ENCODE measurements at regions not wholly inside any gene's neighbourhood (a gene's known extent, or its start where the extent isn't known, plus 50 kb on each side); places are given as distances from the start of the nearest gene placed in this dataset.

DNA sequence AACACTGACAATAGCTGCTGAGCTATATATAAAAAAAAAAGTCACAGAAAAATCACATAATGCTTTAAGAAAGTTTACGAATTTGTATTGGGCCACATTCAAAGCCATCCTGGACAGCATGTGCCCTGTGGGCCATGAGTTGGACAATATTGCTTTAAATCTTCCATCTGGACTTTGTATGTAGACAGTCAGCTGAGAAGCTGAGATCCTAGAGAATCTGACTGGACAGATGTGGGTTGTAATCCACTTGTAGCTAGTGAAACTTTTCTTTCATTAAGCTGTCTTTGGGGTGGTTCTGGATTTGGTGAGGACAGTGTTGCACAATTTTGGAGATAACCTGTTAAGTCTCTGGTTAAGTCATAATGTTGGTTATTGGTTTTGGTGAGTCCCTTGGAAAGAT, 824.5 kb downstream of the CCSER2 start:
- no peak for DNase-seq

DNA sequence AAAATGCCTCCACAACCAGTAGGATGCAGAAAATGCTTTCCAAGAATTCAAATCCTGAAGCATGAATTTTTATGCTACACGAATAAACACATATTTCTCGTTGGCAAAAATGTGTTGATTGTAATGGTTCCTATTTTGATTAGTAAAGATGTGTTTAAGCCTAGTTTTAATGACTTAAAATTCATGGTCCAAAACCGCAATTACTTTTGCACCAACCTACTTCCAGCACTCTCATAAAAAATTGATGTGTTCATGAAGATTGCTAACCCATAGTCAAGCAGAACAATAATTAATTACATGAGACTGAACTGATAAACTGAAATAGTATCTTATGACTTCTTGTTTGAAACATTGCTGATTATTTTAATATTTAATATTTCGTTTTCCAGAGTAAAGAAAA, 828.8 kb downstream of the CCSER2 start:
- no peak for DNase-seq

GRCh38 chr10:85168243-85168642, 839.9 kb downstream of the CCSER2 start:
- no peak for DNase-seq

DNA sequence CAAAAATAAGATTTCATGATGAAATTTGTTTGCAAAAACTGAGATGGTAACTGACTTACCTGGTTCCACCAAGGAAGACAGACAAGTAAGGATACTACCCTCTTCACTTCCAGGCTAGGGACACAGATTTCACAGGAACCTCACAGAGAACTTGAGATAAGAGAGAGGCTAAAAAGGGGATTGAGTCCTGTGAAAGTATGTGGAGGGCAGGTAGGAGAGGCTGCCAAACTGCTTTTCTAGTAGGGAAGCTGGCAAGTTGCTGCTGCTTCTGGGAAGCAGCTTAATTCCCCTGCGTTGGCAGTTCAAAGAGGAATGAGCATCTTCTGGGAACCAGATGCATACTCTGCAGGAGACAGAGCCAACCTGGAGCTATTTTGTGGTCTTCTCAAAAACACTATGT, 841.6 kb downstream of the CCSER2 start:
- no peak for DNase-seq

DNA sequence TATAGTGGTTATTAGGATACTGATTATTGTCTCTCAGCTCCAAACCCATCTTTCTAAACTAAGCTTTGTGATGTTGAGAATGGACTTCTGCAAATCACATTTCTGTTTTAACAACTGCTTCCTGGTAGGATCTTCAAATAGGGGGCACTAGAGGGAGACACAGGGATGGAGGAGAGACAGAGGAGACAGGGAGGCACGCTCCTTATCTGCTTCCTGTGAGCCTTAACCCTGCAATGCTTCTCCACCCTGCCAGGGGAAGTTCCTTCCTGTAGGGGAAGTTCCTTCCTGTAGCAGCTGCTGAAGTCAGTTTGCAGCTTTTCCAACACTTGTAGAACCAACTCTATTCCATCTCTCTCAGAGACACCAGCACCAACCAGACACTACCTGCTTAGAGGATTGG, 847.2 kb downstream of the CCSER2 start:
- no peak for DNase-seq

DNA sequence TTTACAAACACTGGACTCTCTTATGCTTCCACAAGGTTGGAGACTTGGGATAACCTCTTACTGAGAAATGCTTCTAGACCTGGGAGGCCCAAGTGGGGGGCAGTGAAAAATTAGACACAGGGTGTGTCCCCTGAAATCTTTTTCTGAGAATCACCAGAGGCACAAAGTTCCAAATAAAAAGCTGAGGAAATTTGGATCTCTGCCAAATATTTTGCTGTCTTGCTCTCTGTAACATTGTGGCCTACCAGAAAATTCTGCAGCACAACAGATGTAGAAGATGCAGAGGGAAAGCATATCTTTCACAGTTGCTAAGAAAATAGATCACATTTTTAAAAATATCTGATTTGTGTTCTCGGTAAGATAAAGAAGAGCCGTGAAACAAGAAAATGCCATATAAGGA, 849.4 kb downstream of the CCSER2 start:
- DNase-seq = no peak

DNA sequence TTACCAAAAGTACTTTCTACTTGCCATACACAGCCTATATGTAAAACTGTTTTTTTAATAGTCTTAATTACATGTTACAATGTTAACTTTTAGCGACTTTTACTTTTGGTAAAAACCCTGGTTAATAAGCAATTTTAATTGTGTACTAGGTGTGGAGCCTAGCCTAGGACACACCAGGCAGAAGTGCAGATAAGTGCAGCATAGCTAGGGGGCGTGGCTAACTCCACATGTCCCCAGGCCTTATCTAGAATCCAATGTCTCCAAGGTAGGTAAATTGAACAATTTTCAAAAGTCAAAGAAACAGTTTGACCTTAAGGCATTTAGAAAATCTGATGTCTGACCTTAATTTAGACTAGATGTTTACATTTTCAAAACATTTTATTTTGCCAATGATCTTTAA, 858.7 kb downstream of the CCSER2 start:
- DNase-seq = no peak

- no peak for DNase-seq
These were observed 860.5 kb downstream of the CCSER2 start for GRCh38 chr10:85188770-85189484.

DNA sequence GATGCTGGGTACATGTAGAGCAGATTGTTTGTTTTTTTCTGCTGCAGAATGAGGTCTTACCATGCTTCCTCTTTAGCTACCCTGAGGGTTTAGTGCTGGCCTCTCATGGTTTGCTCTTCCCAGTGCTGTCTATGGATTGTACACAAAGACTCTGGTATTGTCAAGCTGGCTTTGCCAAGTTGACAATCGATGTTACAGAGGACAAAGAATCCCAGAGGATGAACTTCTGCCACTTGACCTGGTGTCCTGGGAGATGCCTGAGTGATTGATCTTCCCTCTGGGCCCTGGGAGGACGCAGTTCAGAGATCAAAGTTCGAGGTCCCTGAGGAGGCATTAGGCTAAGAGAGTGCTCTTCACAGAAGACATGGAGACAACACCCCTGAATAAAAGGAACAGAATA, 865.4 kb downstream of the CCSER2 start:
- DNase-seq = no peak

DNA sequence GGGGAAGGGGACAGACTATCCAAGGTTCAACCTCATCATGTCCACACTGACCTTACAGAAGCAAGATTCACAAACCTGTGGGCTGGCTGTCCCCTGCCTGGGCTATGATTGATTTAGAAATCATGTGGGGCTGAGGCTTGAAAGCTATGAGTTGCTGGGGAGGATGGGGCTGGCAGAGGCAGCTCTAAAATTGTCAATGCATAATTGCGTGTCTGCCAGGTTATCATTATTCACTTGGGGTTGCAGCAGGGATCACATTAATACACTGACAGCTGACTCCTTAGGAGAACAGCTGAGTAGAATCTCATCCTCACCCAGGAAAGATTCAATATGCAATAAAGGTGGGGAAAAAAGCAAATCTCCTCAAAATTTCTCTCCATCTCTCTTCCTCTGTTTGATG, 866.3 kb downstream of the CCSER2 start:
- DNase-seq = no peak

DNA sequence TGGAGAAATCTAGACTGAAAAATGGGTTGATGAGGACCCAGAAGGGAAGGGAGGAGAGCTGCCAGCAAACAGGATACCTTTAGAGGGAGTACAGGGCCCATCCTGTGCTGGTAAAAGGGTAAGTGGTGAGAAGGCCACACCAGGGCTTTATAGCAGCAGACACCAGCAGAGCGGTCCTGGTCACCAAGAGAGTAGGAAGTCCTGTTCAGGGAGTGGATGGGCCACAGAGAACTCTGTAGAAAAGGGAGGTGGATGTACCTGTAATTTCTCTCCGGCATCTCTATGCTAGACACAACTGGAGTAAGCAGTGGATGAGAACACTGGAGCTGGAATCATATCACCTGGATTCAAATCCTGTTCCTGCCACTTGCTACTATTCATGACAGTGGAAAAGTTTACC, 867.2 kb downstream of the CCSER2 start:
- DNase-seq = no peak

GRCh38 chr10:85204814-85205213, 876.4 kb downstream of the CCSER2 start:
- no peak for DNase-seq

DNA sequence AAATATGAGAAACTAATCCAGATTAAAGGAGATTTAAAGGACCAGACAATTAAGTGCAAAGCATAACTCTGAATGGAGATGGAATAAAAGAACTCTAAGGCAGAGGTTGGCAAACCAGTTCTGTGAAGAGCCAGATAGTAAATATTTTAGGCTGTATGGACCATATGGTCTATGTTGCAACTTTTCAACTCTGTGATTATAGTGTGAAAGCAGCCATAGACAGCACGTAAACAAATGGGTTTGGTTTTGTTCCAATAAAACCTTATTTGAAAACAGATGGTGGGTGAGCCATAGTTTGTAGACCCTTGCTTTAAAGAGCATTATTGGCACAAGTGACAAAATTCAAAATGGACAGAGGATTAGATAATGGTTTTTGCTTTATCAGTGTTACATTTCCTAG, 884.1 kb downstream of the CCSER2 start:
- DNase-seq = no peak

- DNase-seq = no peak
These were observed 885.1 kb downstream of the CCSER2 start for GRCh38 chr10:85213493-85213892.

- no peak for DNase-seq
These were observed 893.9 kb downstream of the CCSER2 start for GRCh38 chr10:85222300-85222699.

DNA sequence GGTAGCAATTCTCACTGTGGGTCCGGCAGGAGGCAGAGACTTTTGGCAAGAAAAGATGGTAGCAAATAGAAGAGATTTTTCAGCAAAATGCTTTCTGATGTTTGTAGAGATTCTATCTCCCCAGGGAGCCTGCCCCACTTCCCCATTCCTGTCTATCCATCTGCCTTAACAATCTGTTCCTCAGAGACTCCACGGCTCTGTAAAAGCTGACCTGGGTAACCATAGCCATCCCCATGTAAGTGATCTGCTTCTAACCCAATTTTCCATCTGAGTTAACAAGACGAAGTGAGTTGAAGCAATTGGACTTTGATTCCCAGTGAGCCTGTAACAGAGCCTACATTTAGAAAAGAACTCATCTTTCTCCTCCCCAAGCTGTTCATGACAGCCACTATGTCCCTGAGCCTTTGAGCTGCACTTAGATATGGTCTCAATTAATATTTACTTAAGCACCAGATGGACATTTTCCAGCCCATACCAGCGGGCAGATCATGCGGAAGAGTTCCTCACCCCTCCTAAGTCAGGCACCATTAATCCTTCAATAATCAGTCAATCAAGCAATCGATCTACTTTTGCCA, 896.1 kb downstream of the CCSER2 start:
- DNase-seq = no peak

DNA sequence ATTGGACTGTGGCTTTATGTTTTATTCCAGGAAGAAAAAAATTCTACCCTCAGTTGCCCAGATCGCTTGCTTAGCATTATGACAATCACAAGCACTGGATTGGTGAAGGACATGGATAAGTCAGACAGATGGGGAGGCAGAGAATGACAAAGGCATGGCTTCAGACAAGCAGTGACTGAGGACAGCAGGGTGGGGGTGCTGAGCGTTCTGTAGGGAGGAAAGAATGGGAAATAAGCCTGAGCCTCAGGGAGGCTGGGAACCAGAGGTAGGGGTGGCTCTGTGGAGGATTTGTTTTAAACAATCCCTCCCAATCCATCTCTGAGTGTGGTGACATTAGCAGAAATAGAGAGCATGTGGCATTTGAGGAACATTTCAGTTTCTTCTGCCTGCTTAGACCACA, 896.9 kb downstream of the CCSER2 start:
- DNase-seq = no peak

GRCh38 chr10:85226596-85226995, 898.2 kb downstream of the CCSER2 start:
- no peak for DNase-seq

GRCh38 chr10:85228726-85229125, 900.3 kb downstream of the CCSER2 start:
- no peak for DNase-seq

DNA sequence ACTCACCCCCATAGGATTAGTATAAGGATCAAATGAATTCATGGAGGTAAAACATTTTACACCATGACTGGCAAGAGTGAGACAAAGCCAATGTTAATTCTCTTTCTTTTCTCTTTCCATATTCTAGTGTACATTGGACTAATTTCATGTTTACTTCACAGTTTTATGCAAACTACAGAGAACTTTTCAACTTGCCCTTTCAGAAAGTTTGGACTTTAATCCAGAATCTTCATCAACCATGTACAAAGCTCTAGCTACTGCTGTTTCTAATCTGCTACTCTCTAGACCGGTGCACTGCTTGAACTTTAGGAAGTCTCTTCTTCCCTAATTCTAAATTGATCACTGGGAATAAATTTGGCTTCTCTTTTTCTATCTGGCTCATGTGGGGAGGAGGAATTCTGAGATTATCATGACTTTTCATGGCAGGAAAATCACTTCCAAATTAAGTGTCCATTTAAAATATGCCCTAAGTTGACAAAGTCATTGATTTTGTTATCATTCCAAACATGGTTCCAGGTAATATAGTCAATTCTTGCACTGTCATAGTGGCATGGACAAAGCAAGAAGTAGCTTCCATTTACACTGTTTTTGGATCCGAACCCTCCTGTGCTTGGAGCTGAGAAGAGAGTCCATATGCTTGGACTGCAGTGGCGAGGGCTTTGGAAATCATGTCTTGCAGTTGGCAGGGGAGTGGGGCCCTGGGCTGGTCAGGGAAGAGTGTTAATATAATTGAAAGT, 903.3 kb downstream of the CCSER2 start:
- DNase-seq = no peak

GRCh38 chr10:85235258-85235657, 906.9 kb downstream of the CCSER2 start:
- no peak for DNase-seq

GRCh38 chr10:85238676-85239075, 910.3 kb downstream of the CCSER2 start:
- DNase-seq = no peak

DNA sequence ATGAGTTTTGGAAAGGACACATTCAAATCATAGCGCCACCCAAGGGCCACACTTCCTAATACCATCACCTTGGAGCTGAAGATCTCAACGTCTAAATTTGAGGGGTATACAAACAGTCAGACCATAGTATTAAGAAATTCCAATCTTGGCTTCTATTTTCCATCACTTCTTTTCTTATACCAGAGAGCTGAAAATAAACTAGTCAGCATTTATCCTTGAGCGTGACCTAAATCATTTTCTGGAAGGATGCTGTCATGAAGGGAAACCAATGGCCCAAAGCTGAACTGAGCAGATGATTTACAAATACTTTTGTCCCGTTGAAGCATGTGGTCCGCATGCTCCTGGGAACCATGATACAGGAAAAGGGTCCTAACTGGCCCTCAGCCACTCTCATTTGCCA, 921.9 kb downstream of the CCSER2 start:
- no peak for DNase-seq

DNA sequence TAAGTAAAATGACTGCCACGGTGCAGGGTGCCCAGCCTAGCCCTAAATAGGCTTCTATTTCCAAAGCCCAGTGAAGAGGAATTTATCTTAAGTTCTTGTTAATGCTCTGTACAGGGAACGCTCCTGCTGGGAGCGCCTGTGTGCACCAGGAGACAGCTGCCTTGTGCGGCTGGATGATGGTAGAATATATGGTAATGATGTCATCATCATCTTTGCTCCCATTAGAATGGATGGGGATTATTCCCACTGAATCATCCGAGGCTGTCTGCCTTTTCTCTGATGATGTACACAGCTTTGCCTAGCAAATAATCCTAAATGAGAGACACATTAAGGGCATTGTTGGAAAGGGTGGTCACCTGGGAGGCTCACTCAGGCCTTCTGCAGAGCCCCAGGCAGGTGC, 928.1 kb downstream of the CCSER2 start:
- DNase-seq = no peak

Measured in activated CD4-positive, alpha-beta T cell treated with anti-CD3 and anti-CD28 coated beads for 4 hours (primary cell).